SK-N-SH (cell line): ENCODE measurements at regions not wholly inside any gene's neighbourhood (a gene's known extent, or its start where the extent isn't known, plus 50 kb on each side); places are given as distances from the start of the nearest gene placed in this dataset.

Experiments used
- ELF1 ChIP-seq: IDR thresholded peaks from 2 replicates; pipeline ENCODE4 v1.4.0; 2012
- FOXJ3 ChIP-seq: sonication (generic); formaldehyde crosslinking; IDR thresholded peaks from 2 replicates; pipeline ENCODE4 v1.5.1; 2020; ENCODE audit warnings: mild to moderate bottlenecking, missing genetic modification reagents
- FOXM1 ChIP-seq: IDR thresholded peaks from 2 replicates; pipeline ENCODE4 v1.4.0; 2012; ENCODE audit warnings: low read depth, mild to moderate bottlenecking
- JUND ChIP-seq: IDR thresholded peaks from 2 replicates; pipeline ENCODE4 v1.4.0; 2012
- MEF2A ChIP-seq: IDR thresholded peaks from 2 replicates; pipeline ENCODE4 v1.4.0; 2012; ENCODE audit warnings: low read depth, borderline replicate concordance
- MXI1 ChIP-seq: IDR thresholded peaks from 2 replicates; pipeline ENCODE4 v1.6.1; 2012; ENCODE audit warnings: mild to moderate bottlenecking, low read depth, low read length, improper control_type of control experiment
- POLR2AphosphoS5 ChIP-seq: IDR thresholded peaks from 2 replicates; pipeline ENCODE4 v1.6.1; 2012; ENCODE audit warnings: low read depth, low read length
- RAD21 ChIP-seq: IDR thresholded peaks from 2 replicates; pipeline ENCODE4 v1.6.1; 2012; ENCODE audit warnings: mild to moderate bottlenecking, low read length
- RFX5 ChIP-seq: IDR thresholded peaks from 2 replicates; pipeline ENCODE4 v1.6.1; 2012; ENCODE audit warnings: mild to moderate bottlenecking, improper control_type of control experiment, low read length
- SIN3A ChIP-seq: IDR thresholded peaks from 2 replicates; pipeline ENCODE4 v1.6.1; 2012; ENCODE audit warnings: low read depth, mild to moderate bottlenecking, low read length, moderate library complexity, borderline replicate concordance
- TF ChIP-seq, protein P1 (sequence below): fragments of 200-600 bp; sonication (generic); IDR thresholded peaks from 2 replicates; pipeline ENCODE4 v1.6.1; 2017; ENCODE audit warnings: antibody characterized with exemption, mild to moderate bottlenecking, moderate library complexity

DNA sequence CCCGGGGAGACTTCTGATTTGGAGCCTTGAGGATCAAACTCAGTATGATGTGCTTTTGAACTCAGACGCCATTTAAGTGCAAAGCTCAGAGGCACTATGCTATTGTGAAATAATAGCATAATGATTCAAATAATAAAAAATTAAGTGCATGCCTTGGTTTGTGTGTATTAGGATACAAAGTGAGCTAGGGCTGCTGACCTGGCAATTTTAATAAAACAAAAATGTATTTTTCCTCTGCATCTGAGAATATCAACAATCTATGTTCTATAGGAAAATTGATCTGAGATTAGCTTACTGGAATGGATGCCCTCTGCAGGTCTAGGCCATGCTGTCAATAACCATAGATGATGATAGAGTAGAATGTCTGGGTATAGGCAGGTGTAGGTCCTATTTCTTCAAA, 278.8 kb downstream of the DCDC2C start:
- TF ChIP-seq, protein P1, sequence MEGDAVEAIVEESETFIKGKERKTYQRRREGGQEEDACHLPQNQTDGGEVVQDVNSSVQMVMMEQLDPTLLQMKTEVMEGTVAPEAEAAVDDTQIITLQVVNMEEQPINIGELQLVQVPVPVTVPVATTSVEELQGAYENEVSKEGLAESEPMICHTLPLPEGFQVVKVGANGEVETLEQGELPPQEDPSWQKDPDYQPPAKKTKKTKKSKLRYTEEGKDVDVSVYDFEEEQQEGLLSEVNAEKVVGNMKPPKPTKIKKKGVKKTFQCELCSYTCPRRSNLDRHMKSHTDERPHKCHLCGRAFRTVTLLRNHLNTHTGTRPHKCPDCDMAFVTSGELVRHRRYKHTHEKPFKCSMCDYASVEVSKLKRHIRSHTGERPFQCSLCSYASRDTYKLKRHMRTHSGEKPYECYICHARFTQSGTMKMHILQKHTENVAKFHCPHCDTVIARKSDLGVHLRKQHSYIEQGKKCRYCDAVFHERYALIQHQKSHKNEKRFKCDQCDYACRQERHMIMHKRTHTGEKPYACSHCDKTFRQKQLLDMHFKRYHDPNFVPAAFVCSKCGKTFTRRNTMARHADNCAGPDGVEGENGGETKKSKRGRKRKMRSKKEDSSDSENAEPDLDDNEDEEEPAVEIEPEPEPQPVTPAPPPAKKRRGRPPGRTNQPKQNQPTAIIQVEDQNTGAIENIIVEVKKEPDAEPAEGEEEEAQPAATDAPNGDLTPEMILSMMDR = no peak
- TF ChIP-seq RFX5 = no peak
- TF ChIP-seq ELF1 = no peak
- TF ChIP-seq FOXM1 = no peak
- TF ChIP-seq MEF2A = no peak
- TF ChIP-seq JUND = no peak
- no peak for TF ChIP-seq RAD21
- no peak for TF ChIP-seq FOXJ3
- TF ChIP-seq POLR2AphosphoS5 = no peak
- no peak for TF ChIP-seq SIN3A
- no peak for TF ChIP-seq MXI1
